ENCODE measurements at regions not wholly inside any gene's neighbourhood (a gene's known extent, or its start where the extent isn't known, plus 50 kb on each side); places are given as distances from the start of the nearest gene placed in this dataset.
"Not testable (repeated sequence)": the region's sequence is repeated elsewhere in the genome, so short reads cannot be mapped to it uniquely, and the experiment has no call there.

GRCh38 chr5:56298336-56299090, 65.4 kb upstream of the ANKRD55 start:
- no peak overlapping the region for H3K4me3 ChIP-seq (replicated peaks in 1 of 2; ENCODE audit: low read depth in 2 of 2, low read length in 2 of 2)
- TF ChIP-seq CTCF (IDR thresholded peaks at IDR 0.05; ENCODE audit: low read depth, low read length) = no peak
- DNase-seq (ENCODE audit: low read depth in 2 of 2) = no peak

GRCh38 chr5:56297851-56298250, 64.7 kb upstream of the ANKRD55 start:
- TF ChIP-seq CTCF (IDR thresholded peaks at IDR 0.05; ENCODE audit: low read depth, low read length) = no peak
- no peak for DNase-seq (ENCODE audit: low read depth in 2 of 2)

DNA sequence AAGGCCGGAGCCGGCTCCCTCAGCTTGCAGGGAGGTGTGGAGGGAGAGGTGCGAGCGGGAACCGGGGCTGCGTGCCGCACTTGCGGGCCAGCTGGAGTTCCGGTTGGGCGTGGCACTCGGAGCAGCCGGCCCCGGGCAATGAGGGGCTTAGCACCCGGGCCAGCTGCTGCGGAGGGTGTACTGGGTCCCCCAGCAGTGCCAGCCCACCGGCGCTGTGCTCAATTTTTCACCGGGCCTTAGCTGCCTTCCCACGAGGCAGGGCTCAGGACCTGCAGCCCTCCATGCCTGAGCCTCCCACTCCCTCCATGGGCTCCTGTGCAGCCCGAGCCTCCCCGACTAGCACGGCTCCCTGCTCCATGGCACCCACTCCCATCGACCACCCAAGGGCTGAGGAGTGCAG, 62.2 kb upstream of the ANKRD55 start:
- not testable (repeated sequence) for H3K4me3 ChIP-seq (replicated peaks in 1 of 2; ENCODE audit: low read depth in 2 of 2, low read length in 2 of 2); DNase-seq (ENCODE audit: low read depth in 2 of 2)

More at GRCh38 chr5:56297851-56298250, 64.7 kb upstream of the ANKRD55 start:
- H3K4me3 ChIP-seq (replicated peaks in 1 of 2; ENCODE audit: low read depth in 2 of 2, low read length in 2 of 2) = no peak overlapping the region

DNA sequence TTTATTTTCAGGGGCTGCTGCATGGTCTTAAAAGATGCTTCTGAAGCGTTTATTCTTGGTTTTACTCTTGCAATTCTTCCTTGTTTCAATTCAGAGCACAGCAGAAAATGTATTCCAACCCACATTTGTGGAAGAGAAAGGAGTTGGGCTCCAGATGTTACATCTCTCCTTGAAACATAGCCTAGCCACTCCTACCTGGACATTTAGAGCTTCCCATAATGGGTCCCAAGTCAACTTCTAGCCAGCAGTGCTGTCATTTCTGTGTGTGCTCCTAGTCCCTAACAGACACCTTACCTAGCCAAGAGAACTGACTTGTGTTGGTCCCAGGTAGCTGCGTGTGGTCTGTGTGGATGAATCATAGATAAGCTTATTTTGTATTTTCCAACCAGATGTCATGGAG, 61.2 kb upstream of the ANKRD55 start:
- H3K4me3 ChIP-seq (replicated peaks in 1 of 2; ENCODE audit: low read depth in 2 of 2, low read length in 2 of 2) = no peak overlapping the region
- no peak for DNase-seq (ENCODE audit: low read depth in 2 of 2)
- TF ChIP-seq CTCF (IDR thresholded peaks at IDR 0.05; ENCODE audit: low read depth, low read length) = no peak

GRCh38 chr5:56292874-56293273, 59.7 kb upstream of the ANKRD55 start:
- not testable (repeated sequence) for DNase-seq (ENCODE audit: low read depth in 2 of 2); H3K4me3 ChIP-seq (replicated peaks in 1 of 2; ENCODE audit: low read depth in 2 of 2, low read length in 2 of 2)

- DNase-seq (ENCODE audit: low read depth in 2 of 2) = peak in 1 of 2 donors; percentile 33
- TF ChIP-seq CTCF (IDR thresholded peaks at IDR 0.05; ENCODE audit: low read depth, low read length) = no peak
- no peak overlapping the region for H3K4me3 ChIP-seq (replicated peaks in 1 of 2; ENCODE audit: low read depth in 2 of 2, low read length in 2 of 2)
These were observed 58.7 kb upstream of the ANKRD55 start for GRCh38 chr5:56291661-56292374.

DNA sequence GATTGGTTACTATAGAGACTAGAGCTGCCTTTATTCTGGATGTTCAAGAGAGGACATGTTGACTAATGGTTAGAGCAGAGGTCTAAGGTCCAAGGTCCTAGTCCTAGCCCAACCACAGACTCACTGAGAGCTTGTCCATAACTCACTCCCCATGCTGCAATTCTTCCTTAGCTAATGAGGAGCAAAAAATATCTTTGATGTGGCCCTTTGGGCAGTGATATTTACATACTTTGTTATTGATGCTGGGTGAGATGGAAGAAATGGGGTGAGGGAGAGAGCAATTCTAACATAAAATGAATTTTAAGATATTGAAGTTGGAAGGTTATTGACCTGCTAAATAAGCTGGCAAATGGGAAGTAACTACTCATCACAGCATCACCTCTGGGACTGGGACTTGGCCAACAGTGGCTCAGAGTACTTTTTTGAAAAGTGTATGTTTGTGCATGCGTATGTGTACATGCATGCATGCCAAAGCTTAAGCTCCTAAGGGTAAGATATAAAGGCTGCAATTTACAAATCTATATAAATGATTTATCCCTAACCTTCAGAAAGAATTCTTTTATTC, 58.0 kb upstream of the ANKRD55 start:
- no peak overlapping the region for H3K4me3 ChIP-seq (replicated peaks in 1 of 2; ENCODE audit: low read depth in 2 of 2, low read length in 2 of 2)
- no peak for TF ChIP-seq CTCF (IDR thresholded peaks at IDR 0.05; ENCODE audit: low read depth, low read length)
- no peak for DNase-seq (ENCODE audit: low read depth in 2 of 2)
